ENCODE measurements at regions not wholly inside any gene's neighbourhood (a gene's known extent, or its start where the extent isn't known, plus 50 kb on each side); places are given as distances from the start of the nearest gene placed in this dataset.

GRCh38 chr2:142190805-142191204, 60.0 kb upstream of the LRP1B start:
- H3K9ac ChIP-seq (ENCODE audit: insufficient read depth, low read length, poor library complexity, severe bottlenecking): no peak overlapping the region
- Mint-ChIP-seq H3K36me3 (no peaks in the 10 kb centered on the region), H3K9me3 (peaks cover 0 to 4% (median 0%) of the 10 kb centered on the region in 7 donors), H3K27me3 (ENCODE audit: low read depth in 3 of 3) (no peaks in the 10 kb centered on the region), H3K4me1 (peaks cover 3% of the 10 kb centered on the region), H3K4me3 (no peak overlapping the region), H3K27ac (no peak overlapping the region)
- H3K36me3 ChIP-seq (replicated peaks in 1 of 2; ENCODE audit: control insufficient read depth in 1 of 2, insufficient read depth in 2 of 2, low read length in 2 of 2): no peaks in the 10 kb centered on the region
- H3K27ac ChIP-seq (ENCODE audit: low read depth in 1 of 2, low read length in 2 of 2): no peak overlapping the region
- H3K9me3 ChIP-seq (replicated peaks in 1 of 2; ENCODE audit: control insufficient read depth in 1 of 2, insufficient read depth in 1 of 2, low read length in 2 of 2): no peaks in the 10 kb centered on the region
- no peak for TF ChIP-seq CTCF (IDR thresholded peaks at IDR 0.05)
- H2AFZ ChIP-seq (ENCODE audit: insufficient read depth, low read depth, low read length, poor library complexity, severe bottlenecking): no peak overlapping the region
- no peaks in the 10 kb centered on the region for H3K4me1 ChIP-seq (ENCODE audit: control insufficient read depth in 1 of 2, insufficient read depth in 2 of 2, low read length in 2 of 2)
- intact Hi-C loops (cut with micrococcal nuclease): no loop called here
- no peak overlapping the region for H3K4me2 ChIP-seq (replicated peaks; ENCODE audit: extremely low read depth, low read length, poor library complexity, severe bottlenecking)
- no CpG with 5 or more reads among the region's 1 CpG for WGBS (ENCODE audit: insufficient coverage)
- no peaks in the 10 kb centered on the region for H3K79me2 ChIP-seq (ENCODE audit: insufficient read depth, low read length)
- no peaks in the 10 kb centered on the region for H4K20me1 ChIP-seq (ENCODE audit: insufficient read depth, low read length)
- DNase-seq: no peak
- H3K27me3 ChIP-seq (ENCODE audit: control insufficient read depth in 2 of 2, insufficient read depth in 2 of 2, low read length in 2 of 2): no peaks in the 10 kb centered on the region
- no peak overlapping the region for H3K4me3 ChIP-seq (replicated peaks in 1 of 3; ENCODE audit: low read depth in 2 of 3, low read length in 3 of 3)

- no peak overlapping the region for H2AFZ ChIP-seq (ENCODE audit: insufficient read depth, low read depth, low read length, poor library complexity, severe bottlenecking)
- Mint-ChIP-seq H3K27me3 (ENCODE audit: low read depth in 3 of 3) (no peaks in the 10 kb centered on the region), H3K9me3 (peaks cover 0 to 4% (median 0%) of the 10 kb centered on the region in 7 donors), H3K4me1 (peaks cover 4% of the 10 kb centered on the region), H3K4me3 (no peak overlapping the region), H3K36me3 (no peaks in the 10 kb centered on the region), H3K27ac (no peak overlapping the region)
- no peaks in the 10 kb centered on the region for H3K79me2 ChIP-seq (ENCODE audit: insufficient read depth, low read length)
- no CpG with 5 or more reads among the region's 1 CpG for WGBS (ENCODE audit: insufficient coverage)
- no peak overlapping the region for H3K9ac ChIP-seq (ENCODE audit: insufficient read depth, low read length, poor library complexity, severe bottlenecking)
- no peaks in the 10 kb centered on the region for H4K20me1 ChIP-seq (ENCODE audit: insufficient read depth, low read length)
- H3K27ac ChIP-seq (ENCODE audit: low read depth in 1 of 2, low read length in 2 of 2): no peak overlapping the region
- no peak for TF ChIP-seq CTCF (IDR thresholded peaks at IDR 0.05)
- H3K4me1 ChIP-seq (ENCODE audit: control insufficient read depth in 1 of 2, insufficient read depth in 2 of 2, low read length in 2 of 2): no peaks in the 10 kb centered on the region
- H3K4me3 ChIP-seq (replicated peaks in 1 of 3; ENCODE audit: low read depth in 2 of 3, low read length in 3 of 3): no peak overlapping the region
- H3K27me3 ChIP-seq (ENCODE audit: control insufficient read depth in 2 of 2, insufficient read depth in 2 of 2, low read length in 2 of 2): no peaks in the 10 kb centered on the region
- DNase-seq: no peak
- intact Hi-C loops (cut with micrococcal nuclease): no loop called here
- no peaks in the 10 kb centered on the region for H3K9me3 ChIP-seq (replicated peaks in 1 of 2; ENCODE audit: control insufficient read depth in 1 of 2, insufficient read depth in 1 of 2, low read length in 2 of 2)
- H3K4me2 ChIP-seq (replicated peaks; ENCODE audit: extremely low read depth, low read length, poor library complexity, severe bottlenecking): no peak overlapping the region
- no peaks in the 10 kb centered on the region for H3K36me3 ChIP-seq (replicated peaks in 1 of 2; ENCODE audit: control insufficient read depth in 1 of 2, insufficient read depth in 2 of 2, low read length in 2 of 2)
Measured at GRCh38 chr2:142189501-142189900, 58.7 kb upstream of the LRP1B start.
